ENCODE measurements at regions not wholly inside any gene's neighbourhood (a gene's known extent, or its start where the extent isn't known, plus 50 kb on each side); places are given as distances from the start of the nearest gene placed in this dataset.

- TF ChIP-seq CTCF (conservative IDR thresholded peaks at IDR 0.05; ENCODE audit: low read length): no peak
- DNase-seq (ENCODE audit: low read depth): peak; percentile 29
Measured at GRCh38 chr5:125559296-125559695, 812.9 kb upstream of the ZNF608 start.

DNA sequence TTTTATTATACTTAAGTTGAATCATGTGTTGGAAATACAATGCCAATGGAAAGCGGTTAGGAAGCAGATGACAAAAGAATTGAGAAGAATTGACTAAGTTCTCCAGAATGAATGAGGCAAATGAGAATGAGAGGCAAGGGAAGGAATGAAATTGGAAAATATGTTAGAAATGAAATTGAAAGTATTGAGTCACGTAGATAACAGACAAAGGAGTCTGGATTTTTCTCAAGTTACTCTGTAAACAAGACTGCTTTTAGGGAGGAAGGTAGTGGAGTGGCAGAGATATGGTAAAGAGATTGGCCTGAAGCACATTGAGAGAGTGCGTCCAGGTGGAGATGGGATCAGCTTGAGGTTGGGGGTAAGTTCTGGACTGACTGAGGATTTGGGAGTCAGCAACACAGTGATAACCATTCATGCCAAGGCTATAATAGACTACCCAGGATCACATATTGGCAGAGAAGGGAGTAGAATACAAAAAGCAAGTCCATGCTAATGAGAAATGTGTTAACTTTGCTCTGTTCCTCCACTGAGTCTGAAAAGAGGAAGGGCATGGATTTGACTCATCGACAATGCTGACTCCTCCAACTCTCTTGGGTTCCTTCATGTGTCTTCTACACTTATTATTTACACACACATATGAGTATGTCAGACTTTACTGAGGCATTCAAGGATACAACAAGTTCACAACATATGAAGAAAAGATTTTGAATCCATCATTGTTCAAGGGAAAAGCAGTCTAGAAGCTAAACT lies 814.2 kb upstream of the ZNF608 start:
- DNase-seq (ENCODE audit: low read depth): no peak
- no peak overlapping the region for H3K4me3 ChIP-seq (ENCODE audit: low read length)
- no peak for TF ChIP-seq CTCF (conservative IDR thresholded peaks at IDR 0.05; ENCODE audit: low read length)

More at GRCh38 chr5:125559296-125559695, 812.9 kb upstream of the ZNF608 start:
- no peak overlapping the region for H3K4me3 ChIP-seq (ENCODE audit: low read length)

GRCh38 chr5:125564317-125564975 lies 818.0 kb upstream of the ZNF608 start:
- no peak for DNase-seq (ENCODE audit: low read depth)
- no peak overlapping the region for H3K4me3 ChIP-seq (ENCODE audit: low read length)
- TF ChIP-seq CTCF (conservative IDR thresholded peaks at IDR 0.05; ENCODE audit: low read length): no peak

DNA sequence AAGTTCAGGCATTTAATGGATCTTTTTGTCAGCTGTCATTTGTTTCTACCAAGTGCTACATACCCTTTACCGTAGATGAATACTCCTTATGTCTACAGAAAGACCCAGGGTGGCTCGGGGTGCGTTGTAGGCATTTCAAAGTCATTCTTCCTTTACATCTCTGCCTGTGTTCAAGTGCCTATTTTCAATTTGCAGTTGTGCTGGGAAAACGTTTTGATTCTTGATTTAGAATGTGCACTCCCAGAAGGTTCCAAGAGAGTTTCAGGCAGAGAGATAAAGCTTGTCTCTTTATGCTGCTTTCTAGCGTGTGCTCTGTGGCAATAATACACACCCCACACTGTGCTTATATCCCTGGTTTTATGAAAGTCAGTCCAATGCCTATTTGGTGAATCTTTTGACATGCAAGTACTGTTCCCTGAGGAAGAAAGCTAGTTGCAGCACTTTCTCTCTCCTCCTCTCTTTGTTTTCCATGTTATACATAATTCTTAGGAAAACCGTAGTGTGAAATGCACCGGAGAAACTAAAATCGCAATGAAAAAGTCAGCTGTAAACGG lies 828.1 kb upstream of the ZNF608 start:
- no peak for DNase-seq (ENCODE audit: low read depth)
- no peak for TF ChIP-seq CTCF (conservative IDR thresholded peaks at IDR 0.05; ENCODE audit: low read length)
- no peak overlapping the region for H3K4me3 ChIP-seq (ENCODE audit: low read length)

- no peak for DNase-seq (ENCODE audit: low read depth)
- TF ChIP-seq CTCF (conservative IDR thresholded peaks at IDR 0.05; ENCODE audit: low read length): no peak
- H3K4me3 ChIP-seq (ENCODE audit: low read length): no peak overlapping the region
Measured at GRCh38 chr5:125575171-125575890, 828.9 kb upstream of the ZNF608 start.

GRCh38 chr5:125575891-125576505 lies 829.6 kb upstream of the ZNF608 start:
- TF ChIP-seq CTCF (conservative IDR thresholded peaks at IDR 0.05; ENCODE audit: low read length): no peak
- no peak for DNase-seq (ENCODE audit: low read depth)
- H3K4me3 ChIP-seq (ENCODE audit: low read length): no peak overlapping the region
